MM.1S (cell line): ENCODE measurements at regions not wholly inside any gene's neighbourhood (a gene's known extent, or its start where the extent isn't known, plus 50 kb on each side); places are given as distances from the start of the nearest gene placed in this dataset.

Source experiments
- EZH2 ChIP-seq: fragments of 300-600 bp; sonication (generic); optimal IDR thresholded peaks from 2 replicates; pipeline ENCODE3; 2017; ENCODE audit warnings: low read depth, mild to moderate bottlenecking, antibody characterized with exemption, low read length, mixed read lengths
- EZH2phosphoT487 ChIP-seq: fragments of 300-600 bp; sonication (generic); IDR thresholded peaks from 2 replicates; pipeline ENCODE4 v1.6.1; 2018; ENCODE audit warnings: antibody characterized with exemption, low read length
- TF ChIP-seq, protein P1 (sequence below): fragments of 300-600 bp; sonication (generic); IDR thresholded peaks from 2 replicates; pipeline ENCODE4 v1.5.1; 2016; ENCODE audit warnings: antibody characterized with exemption, low read length, mixed read lengths

DNA sequence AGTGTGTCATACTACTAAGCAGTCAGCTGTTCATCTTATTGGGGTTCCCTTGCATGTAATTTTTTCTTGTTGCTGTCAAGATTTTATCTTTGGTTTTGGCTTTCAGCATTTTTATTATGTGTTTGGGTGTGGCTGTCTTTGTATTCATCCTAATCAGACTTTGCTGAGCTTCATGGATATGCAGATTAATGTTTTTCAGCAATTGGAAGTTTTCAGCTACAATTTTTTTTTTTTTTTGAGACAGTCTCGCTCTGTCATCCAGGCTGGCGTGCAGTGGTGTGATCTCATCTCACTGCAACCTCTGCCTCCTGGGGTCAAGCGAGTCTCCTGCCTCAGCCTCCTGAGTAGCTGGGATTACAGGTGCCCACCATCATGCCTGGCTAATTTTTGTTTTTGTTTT is 108.8 kb downstream of the BARX1 start:
- TF ChIP-seq EZH2phosphoT487 (no peak), EZH2 (no peak)
- TF ChIP-seq, protein P1, sequence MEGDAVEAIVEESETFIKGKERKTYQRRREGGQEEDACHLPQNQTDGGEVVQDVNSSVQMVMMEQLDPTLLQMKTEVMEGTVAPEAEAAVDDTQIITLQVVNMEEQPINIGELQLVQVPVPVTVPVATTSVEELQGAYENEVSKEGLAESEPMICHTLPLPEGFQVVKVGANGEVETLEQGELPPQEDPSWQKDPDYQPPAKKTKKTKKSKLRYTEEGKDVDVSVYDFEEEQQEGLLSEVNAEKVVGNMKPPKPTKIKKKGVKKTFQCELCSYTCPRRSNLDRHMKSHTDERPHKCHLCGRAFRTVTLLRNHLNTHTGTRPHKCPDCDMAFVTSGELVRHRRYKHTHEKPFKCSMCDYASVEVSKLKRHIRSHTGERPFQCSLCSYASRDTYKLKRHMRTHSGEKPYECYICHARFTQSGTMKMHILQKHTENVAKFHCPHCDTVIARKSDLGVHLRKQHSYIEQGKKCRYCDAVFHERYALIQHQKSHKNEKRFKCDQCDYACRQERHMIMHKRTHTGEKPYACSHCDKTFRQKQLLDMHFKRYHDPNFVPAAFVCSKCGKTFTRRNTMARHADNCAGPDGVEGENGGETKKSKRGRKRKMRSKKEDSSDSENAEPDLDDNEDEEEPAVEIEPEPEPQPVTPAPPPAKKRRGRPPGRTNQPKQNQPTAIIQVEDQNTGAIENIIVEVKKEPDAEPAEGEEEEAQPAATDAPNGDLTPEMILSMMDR = no peak
